Memory B cell (primary cell): ENCODE measurements at regions not wholly inside any gene's neighbourhood (a gene's known extent, or its start where the extent isn't known, plus 50 kb on each side); places are given as distances from the start of the nearest gene placed in this dataset.

ENCODE experiments used
- ATAC-seq: fragments of 150-1000 bp; cut with Tn5 transposase; 2 replicates; pipeline ENCODE4 v1.10.0; 2021; ENCODE audit warnings: low read depth, mild to moderate bottlenecking, moderate library complexity
- DNase-seq, 2 donors: peaks; one replicate each; pipeline ENCODE4 v3.0.0; 2022; ENCODE audit warnings: low spot score in 2 of 2
- H3K27ac Mint-ChIP-seq: one replicate; pipeline ENCODE4 v1.8.0; 2022; ENCODE audit warnings: mild to moderate bottlenecking, moderate library complexity, mixed read lengths
- H3K27me3 Mint-ChIP-seq: one replicate; pipeline ENCODE4 v1.8.0; 2022; ENCODE audit warnings: mixed read lengths
- H3K36me3 Mint-ChIP-seq: one replicate; pipeline ENCODE4 v1.8.0; 2022; ENCODE audit warnings: mild to moderate bottlenecking, mixed read lengths
- H3K4me1 Mint-ChIP-seq: one replicate; pipeline ENCODE4 v1.8.0; 2022; ENCODE audit warnings: mixed read lengths
- H3K4me3 Mint-ChIP-seq: one replicate; pipeline ENCODE4 v1.8.0; 2022; ENCODE audit warnings: mild to moderate bottlenecking, moderate library complexity, mixed read lengths
- H3K9me3 Mint-ChIP-seq: one replicate; pipeline ENCODE4 v1.8.0; 2022; ENCODE audit warnings: mixed read lengths

GRCh38 chr9:117875886-117876285 lies 171.7 kb downstream of the TLR4 start:
- ATAC-seq (no peak), DNase-seq (no peak)
- Mint-ChIP-seq H3K27me3 (peaks cover 4% of the 10 kb centered on the region), H3K27ac (no peak overlapping the region), H3K36me3 (no peaks in the 10 kb centered on the region), H3K4me3 (no peak overlapping the region), H3K9me3 (no peaks in the 10 kb centered on the region), H3K4me1 (no peaks in the 10 kb centered on the region)

- DNase-seq: no peak
- Mint-ChIP-seq H3K27ac (no peak overlapping the region), H3K36me3 (no peaks in the 10 kb centered on the region), H3K27me3 (peaks cover 3% of the 10 kb centered on the region), H3K4me1 (peaks cover 4% of the 10 kb centered on the region), H3K4me3 (no peak overlapping the region), H3K9me3 (no peaks in the 10 kb centered on the region)
- ATAC-seq: no peak
These were observed 178.0 kb downstream of the TLR4 start for GRCh38 chr9:117882171-117882570.

DNA sequence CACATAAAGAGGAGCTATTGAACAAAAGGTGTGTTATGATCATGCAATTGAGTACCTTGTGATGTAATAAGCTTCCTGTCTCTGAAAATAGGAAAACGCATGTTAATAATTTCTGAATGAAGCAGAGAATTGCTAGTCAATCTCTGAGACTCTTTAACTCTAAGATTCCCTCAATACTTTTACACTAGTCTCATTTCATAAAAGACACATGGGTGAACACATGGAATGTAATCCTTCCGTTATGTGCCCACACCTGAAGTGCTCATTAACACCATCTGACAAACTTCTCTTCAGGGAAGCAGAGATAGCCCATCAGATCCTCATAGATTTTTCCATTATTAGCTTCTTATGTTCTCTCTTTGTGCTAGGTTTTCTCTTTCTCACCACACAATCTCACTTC lies 182.4 kb downstream of the TLR4 start:
- no peak overlapping the region for H3K4me3 Mint-ChIP-seq
- peaks cover 4% of the 10 kb centered on the region for H3K4me1 Mint-ChIP-seq
- ATAC-seq: no peak
- peaks cover 3% of the 10 kb centered on the region for H3K27me3 Mint-ChIP-seq
- no peaks in the 10 kb centered on the region for H3K36me3 Mint-ChIP-seq
- no peak overlapping the region for H3K27ac Mint-ChIP-seq
- no peak for DNase-seq
- no peaks in the 10 kb centered on the region for H3K9me3 Mint-ChIP-seq

GRCh38 chr9:117887383-117887782 lies 183.2 kb downstream of the TLR4 start:
- DNase-seq: no peak

DNA sequence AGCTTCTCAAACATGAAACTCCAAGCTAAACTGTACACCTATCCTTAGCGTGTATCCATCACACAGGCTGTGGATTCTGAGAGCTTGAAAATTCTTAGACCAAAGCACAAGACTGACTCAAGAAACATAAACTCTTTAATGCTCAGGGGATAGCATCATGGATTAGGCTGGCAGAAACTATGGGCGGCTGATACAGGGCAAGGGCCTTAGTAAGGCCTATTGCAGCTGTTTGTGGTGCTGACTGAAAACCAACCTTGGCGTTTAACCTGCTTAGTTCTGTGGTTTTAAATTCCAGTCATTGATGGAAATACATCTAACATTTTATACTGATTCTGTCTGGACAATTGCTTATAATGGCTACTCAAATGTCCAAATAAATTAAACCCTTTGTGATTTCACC lies 183.7 kb downstream of the TLR4 start:
- DNase-seq (no peak), ATAC-seq (no peak)
- H3K4me1 Mint-ChIP-seq: peaks cover 4% of the 10 kb centered on the region
- no peak overlapping the region for H3K27ac Mint-ChIP-seq
- peaks cover 1% of the 10 kb centered on the region for H3K27me3 Mint-ChIP-seq
- no peak overlapping the region for H3K4me3 Mint-ChIP-seq
- H3K9me3 Mint-ChIP-seq: no peaks in the 10 kb centered on the region
- no peaks in the 10 kb centered on the region for H3K36me3 Mint-ChIP-seq

More at GRCh38 chr9:117887383-117887782, 183.2 kb downstream of the TLR4 start:
- peaks cover 1% of the 10 kb centered on the region for H3K27me3 Mint-ChIP-seq
- H3K4me3 Mint-ChIP-seq: no peak overlapping the region
- H3K27ac Mint-ChIP-seq: no peak overlapping the region
- no peak for ATAC-seq
- no peaks in the 10 kb centered on the region for H3K9me3 Mint-ChIP-seq
- H3K4me1 Mint-ChIP-seq: peaks cover 4% of the 10 kb centered on the region
- H3K36me3 Mint-ChIP-seq: no peaks in the 10 kb centered on the region

DNA sequence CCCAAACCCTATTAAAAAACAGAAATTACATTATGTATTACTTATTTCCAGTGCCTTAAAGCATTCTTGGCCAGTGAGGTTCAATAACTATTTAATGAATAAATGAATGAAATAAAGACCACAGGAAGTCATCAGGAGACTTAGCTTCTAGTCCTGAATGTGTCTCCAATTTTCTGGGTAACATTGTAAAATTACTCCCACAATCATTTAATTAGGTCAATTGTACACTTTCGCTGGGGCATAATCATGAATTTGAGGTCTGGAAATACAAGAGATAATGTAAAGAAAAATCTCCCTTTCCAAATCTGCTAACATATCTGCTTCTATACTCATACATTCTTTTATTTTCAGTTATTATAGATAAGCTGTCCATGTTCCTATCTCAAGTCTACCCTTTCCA lies 199.2 kb downstream of the TLR4 start:
- H3K27ac Mint-ChIP-seq: no peak overlapping the region
- no peaks in the 10 kb centered on the region for H3K4me1 Mint-ChIP-seq
- H3K9me3 Mint-ChIP-seq: peaks cover 1% of the 10 kb centered on the region
- H3K36me3 Mint-ChIP-seq: peaks cover 1% of the 10 kb centered on the region
- DNase-seq (no peak), ATAC-seq (no peak)
- no peak overlapping the region for H3K4me3 Mint-ChIP-seq
- peaks cover 15% of the 10 kb centered on the region for H3K27me3 Mint-ChIP-seq

- DNase-seq: no peak
- H3K4me3 Mint-ChIP-seq: no peak overlapping the region
These were observed 202.6 kb downstream of the TLR4 start for GRCh38 chr9:117906763-117907162.

DNA sequence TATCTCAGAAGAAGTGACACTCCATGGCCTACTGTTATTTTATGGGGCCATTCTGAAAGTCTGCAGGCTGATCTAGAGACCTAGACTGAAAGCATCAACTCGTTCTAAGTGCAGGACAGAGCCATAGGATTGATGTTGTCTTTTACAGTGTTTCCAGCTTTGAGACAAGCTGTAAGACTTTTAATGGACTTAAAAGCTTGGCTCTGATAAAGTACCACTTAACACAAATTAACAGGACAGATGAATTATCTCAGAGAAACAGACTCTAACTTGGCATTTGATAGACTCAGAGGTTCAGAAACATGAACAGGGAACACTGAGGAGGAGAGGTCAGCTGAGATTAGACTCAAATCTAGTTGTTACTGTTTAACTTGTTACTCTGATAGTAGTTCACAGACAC lies 203.2 kb downstream of the TLR4 start:
- Mint-ChIP-seq H3K27ac (no peak overlapping the region), H3K27me3 (peaks cover 14% of the 10 kb centered on the region), H3K4me1 (no peaks in the 10 kb centered on the region), H3K9me3 (peaks cover 12% of the 10 kb centered on the region), H3K4me3 (no peak overlapping the region), H3K36me3 (peaks cover 12% of the 10 kb centered on the region)
- DNase-seq: no peak
- no peak for ATAC-seq

More at GRCh38 chr9:117906763-117907162, 202.6 kb downstream of the TLR4 start:
- no peak for ATAC-seq
- Mint-ChIP-seq H3K9me3 (peaks cover 11% of the 10 kb centered on the region), H3K27me3 (peaks cover 14% of the 10 kb centered on the region), H3K27ac (no peak overlapping the region), H3K4me1 (no peaks in the 10 kb centered on the region), H3K36me3 (peaks cover 11% of the 10 kb centered on the region)

GRCh38 chr9:117916291-117916690 lies 212.1 kb downstream of the TLR4 start:
- H3K4me1 Mint-ChIP-seq: peaks cover 2% of the 10 kb centered on the region
- no peak overlapping the region for H3K4me3 Mint-ChIP-seq
- DNase-seq (no peak), ATAC-seq (no peak)
- no peak overlapping the region for H3K27ac Mint-ChIP-seq
- peaks cover 11% of the 10 kb centered on the region for H3K9me3 Mint-ChIP-seq
- peaks cover 4% of the 10 kb centered on the region for H3K36me3 Mint-ChIP-seq
- H3K27me3 Mint-ChIP-seq: no peaks in the 10 kb centered on the region

- H3K27ac Mint-ChIP-seq: no peak overlapping the region
- H3K4me1 Mint-ChIP-seq: peaks cover 2% of the 10 kb centered on the region
- H3K36me3 Mint-ChIP-seq: no peaks in the 10 kb centered on the region
- DNase-seq: no peak
- ATAC-seq: no peak
- peaks cover 5% of the 10 kb centered on the region for H3K9me3 Mint-ChIP-seq
- H3K27me3 Mint-ChIP-seq: no peaks in the 10 kb centered on the region
- no peak overlapping the region for H3K4me3 Mint-ChIP-seq
These were observed 213.7 kb downstream of the TLR4 start for GRCh38 chr9:117917873-117918272.

GRCh38 chr9:117919538-117919937 lies 215.3 kb downstream of the TLR4 start:
- Mint-ChIP-seq H3K9me3 (peaks cover 3% of the 10 kb centered on the region), H3K4me3 (no peak overlapping the region)

DNA sequence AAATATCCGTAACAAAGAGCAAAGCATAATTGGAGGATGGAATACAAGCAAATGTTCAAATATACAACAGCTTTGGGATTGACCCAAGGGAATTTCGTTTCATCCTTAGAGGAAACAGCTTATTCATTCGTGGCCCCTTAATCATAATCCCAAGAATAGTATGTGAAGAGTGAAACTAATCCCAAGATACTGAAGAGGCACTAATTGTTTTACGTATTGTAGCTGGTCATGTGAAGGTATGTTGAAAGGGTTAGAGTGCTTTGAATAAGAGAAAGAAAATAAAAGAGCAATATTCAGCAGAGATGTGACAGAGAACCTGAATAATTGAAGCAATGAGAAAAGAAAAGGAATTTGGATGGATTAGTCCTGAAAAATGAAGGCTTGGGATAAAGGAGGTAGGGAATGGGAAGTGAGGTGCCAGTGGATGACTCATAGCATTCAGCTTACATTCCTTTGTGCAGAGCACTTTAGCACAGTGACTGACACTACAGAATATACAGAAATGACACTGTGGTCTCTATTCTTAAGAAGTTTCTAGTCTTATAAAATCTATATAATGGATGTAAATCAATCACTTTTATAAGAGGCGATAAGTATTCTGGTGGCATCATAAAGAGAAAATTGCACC lies 221.9 kb downstream of the TLR4 start:
- Mint-ChIP-seq H3K4me1 (no peaks in the 10 kb centered on the region), H3K4me3 (no peak overlapping the region), H3K27ac (no peak overlapping the region), H3K9me3 (no peaks in the 10 kb centered on the region), H3K27me3 (no peaks in the 10 kb centered on the region), H3K36me3 (no peaks in the 10 kb centered on the region)
- DNase-seq: no peak
- ATAC-seq: no peak

More at GRCh38 chr9:117919538-117919937, 215.3 kb downstream of the TLR4 start:
- no peak for DNase-seq
- no peaks in the 10 kb centered on the region for H3K27me3 Mint-ChIP-seq
- no peak overlapping the region for H3K27ac Mint-ChIP-seq
- H3K4me1 Mint-ChIP-seq: peaks cover 2% of the 10 kb centered on the region
- H3K36me3 Mint-ChIP-seq: no peaks in the 10 kb centered on the region
- ATAC-seq: no peak

- no peak overlapping the region for H3K4me3 Mint-ChIP-seq
- no peaks in the 10 kb centered on the region for H3K27me3 Mint-ChIP-seq
- ATAC-seq: peak; percentile 38
- H3K9me3 Mint-ChIP-seq: no peaks in the 10 kb centered on the region
- H3K36me3 Mint-ChIP-seq: no peaks in the 10 kb centered on the region
- no peaks in the 10 kb centered on the region for H3K4me1 Mint-ChIP-seq
- no peak for DNase-seq
- H3K27ac Mint-ChIP-seq: peak overlapping the region; percentile 18
These were observed 223.2 kb downstream of the TLR4 start for GRCh38 chr9:117927354-117927753.

DNA sequence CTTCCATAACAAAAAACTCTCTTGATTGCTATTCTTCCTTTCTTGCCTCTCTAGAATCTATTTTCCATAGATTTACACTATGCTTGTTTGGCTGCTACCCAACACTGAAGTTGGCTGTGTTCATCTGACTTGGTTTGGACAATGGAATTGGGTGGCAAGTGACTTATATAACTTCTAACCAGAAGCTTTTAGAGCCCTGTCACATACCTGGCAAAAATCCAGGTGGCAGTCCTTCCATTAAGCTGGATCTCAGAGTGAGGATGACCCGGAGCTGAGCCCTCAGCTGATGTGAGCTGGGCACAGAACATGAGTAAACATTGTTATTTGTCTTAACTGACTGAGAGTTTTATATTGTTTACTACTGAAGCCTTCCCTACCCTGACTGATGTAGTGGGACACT lies 225.7 kb downstream of the TLR4 start:
- H3K9me3 Mint-ChIP-seq: peaks cover 3% of the 10 kb centered on the region
- H3K36me3 Mint-ChIP-seq: peaks cover 3% of the 10 kb centered on the region
- DNase-seq (no peak), ATAC-seq (no peak)
- no peaks in the 10 kb centered on the region for H3K4me1 Mint-ChIP-seq
- H3K4me3 Mint-ChIP-seq: no peak overlapping the region
- no peak overlapping the region for H3K27ac Mint-ChIP-seq
- peaks cover 4% of the 10 kb centered on the region for H3K27me3 Mint-ChIP-seq

DNA sequence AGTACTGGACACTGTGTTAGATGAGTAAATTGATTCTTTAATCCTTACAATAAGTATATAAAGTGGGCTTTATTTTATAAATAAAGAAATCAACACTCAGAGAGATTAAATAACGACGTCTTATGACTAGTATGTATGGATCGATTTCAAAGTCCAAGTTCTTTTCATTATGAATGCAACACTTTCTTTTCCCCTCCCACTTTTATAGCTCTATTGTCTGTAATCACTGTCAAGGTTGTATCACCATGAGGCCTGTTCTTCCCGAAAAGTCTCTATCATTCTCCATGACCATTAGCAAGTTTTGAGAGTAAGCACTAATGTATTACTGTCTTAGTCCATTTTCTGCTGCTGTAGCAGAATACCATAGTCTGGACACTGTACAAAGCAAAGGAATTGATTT lies 228.4 kb downstream of the TLR4 start:
- Mint-ChIP-seq H3K4me3 (no peak overlapping the region), H3K36me3 (peaks cover 3% of the 10 kb centered on the region), H3K4me1 (peaks cover 8% of the 10 kb centered on the region), H3K27me3 (peaks cover 4% of the 10 kb centered on the region), H3K27ac (no peak overlapping the region), H3K9me3 (peaks cover 3% of the 10 kb centered on the region)
- no peak for ATAC-seq
- no peak for DNase-seq
